Liver (tissue), 3 donors: ENCODE measurements at regions not wholly inside any gene's neighbourhood (a gene's known extent, or its start where the extent isn't known, plus 50 kb on each side); places are given as distances from the start of the nearest gene placed in this dataset.

ENCODE experiments used
- GABPA ChIP-seq, 2 donors: IDR thresholded peaks in 1 of 2; conservative IDR thresholded peaks in 1 of 2; 2 replicates each; pipeline ENCODE4 v1.6.1; 2016; ENCODE audit warnings: antibody characterized with exemption in 2 of 2, mild to moderate bottlenecking in 1 of 2, moderate library complexity in 1 of 2
- HNF4A ChIP-seq, 2 donors: conservative IDR thresholded peaks; 2 replicates each; pipeline ENCODE4 v1.6.1; 2016; ENCODE audit warnings: antibody characterized with exemption in 2 of 2, mild to moderate bottlenecking in 2 of 2
- HNF4G ChIP-seq: IDR thresholded peaks from 2 replicates; pipeline ENCODE4 v1.6.1; 2016; ENCODE audit warnings: antibody characterized with exemption
- RAD21 ChIP-seq, 2 donors: IDR thresholded peaks; 2 replicates each; pipeline ENCODE4 v1.6.1; 2016; ENCODE audit warnings: antibody characterized with exemption in 2 of 2, mild to moderate bottlenecking in 2 of 2
- TF ChIP-seq, protein P1 (sequence below): fragments of 150-350 bp; IDR thresholded peaks from 2 replicates; pipeline ENCODE4 v1.5.1; 2017; ENCODE audit warnings: improper control_type of control experiment, low read depth, low read length; ENCODE audit not compliant: missing input control
- TF ChIP-seq, protein P2 (sequence below): IDR thresholded peaks from 2 replicates; pipeline ENCODE4 v1.6.1; 2016; ENCODE audit warnings: antibody characterized with exemption
- TF ChIP-seq, protein P3 (sequence below): IDR thresholded peaks from 2 replicates; pipeline ENCODE4 v1.6.1; 2016; ENCODE audit warnings: antibody characterized with exemption
- donor health status: healthy.
- donor health status: healthy.

DNA sequence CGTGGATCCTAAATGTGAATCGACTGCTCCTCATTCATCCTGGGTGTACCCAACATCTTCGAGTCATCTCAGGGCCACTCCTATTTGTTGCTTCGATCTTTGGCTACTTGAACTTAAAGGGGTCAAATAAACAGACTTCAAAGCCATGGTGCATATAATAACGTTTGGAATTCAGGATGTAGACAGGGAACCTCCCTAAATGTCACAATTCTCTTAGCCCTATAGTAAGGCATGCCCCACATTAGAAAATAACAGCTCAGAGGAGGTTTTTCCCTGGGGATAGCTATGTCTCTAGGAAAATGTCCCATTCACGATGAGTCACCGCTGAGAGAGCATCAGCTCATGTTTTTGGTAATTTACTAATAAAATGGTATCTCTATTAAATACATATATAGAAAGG lies 54.8 kb upstream of the BMP6 start:
- TF ChIP-seq, protein P1, sequence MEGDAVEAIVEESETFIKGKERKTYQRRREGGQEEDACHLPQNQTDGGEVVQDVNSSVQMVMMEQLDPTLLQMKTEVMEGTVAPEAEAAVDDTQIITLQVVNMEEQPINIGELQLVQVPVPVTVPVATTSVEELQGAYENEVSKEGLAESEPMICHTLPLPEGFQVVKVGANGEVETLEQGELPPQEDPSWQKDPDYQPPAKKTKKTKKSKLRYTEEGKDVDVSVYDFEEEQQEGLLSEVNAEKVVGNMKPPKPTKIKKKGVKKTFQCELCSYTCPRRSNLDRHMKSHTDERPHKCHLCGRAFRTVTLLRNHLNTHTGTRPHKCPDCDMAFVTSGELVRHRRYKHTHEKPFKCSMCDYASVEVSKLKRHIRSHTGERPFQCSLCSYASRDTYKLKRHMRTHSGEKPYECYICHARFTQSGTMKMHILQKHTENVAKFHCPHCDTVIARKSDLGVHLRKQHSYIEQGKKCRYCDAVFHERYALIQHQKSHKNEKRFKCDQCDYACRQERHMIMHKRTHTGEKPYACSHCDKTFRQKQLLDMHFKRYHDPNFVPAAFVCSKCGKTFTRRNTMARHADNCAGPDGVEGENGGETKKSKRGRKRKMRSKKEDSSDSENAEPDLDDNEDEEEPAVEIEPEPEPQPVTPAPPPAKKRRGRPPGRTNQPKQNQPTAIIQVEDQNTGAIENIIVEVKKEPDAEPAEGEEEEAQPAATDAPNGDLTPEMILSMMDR, result no peak
- TF ChIP-seq RAD21 (IDR thresholded peaks at IDR 0.05) (no peak), GABPA (IDR thresholded peaks at IDR 0.05 in 1 of 2, conservative IDR thresholded peaks at IDR 0.05 in 1 of 2) (no peak), HNF4A (conservative IDR thresholded peaks at IDR 0.05) (no peak), HNF4G (no peak)
- TF ChIP-seq, protein P2, sequence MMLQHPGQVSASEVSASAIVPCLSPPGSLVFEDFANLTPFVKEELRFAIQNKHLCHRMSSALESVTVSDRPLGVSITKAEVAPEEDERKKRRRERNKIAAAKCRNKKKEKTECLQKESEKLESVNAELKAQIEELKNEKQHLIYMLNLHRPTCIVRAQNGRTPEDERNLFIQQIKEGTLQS, result no peak
- TF ChIP-seq, protein P3, sequence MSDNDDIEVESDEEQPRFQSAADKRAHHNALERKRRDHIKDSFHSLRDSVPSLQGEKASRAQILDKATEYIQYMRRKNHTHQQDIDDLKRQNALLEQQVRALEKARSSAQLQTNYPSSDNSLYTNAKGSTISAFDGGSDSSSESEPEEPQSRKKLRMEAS, result no peak
